ENCODE measurements at regions not wholly inside any gene's neighbourhood (a gene's known extent, or its start where the extent isn't known, plus 50 kb on each side); places are given as distances from the start of the nearest gene placed in this dataset.

DNA sequence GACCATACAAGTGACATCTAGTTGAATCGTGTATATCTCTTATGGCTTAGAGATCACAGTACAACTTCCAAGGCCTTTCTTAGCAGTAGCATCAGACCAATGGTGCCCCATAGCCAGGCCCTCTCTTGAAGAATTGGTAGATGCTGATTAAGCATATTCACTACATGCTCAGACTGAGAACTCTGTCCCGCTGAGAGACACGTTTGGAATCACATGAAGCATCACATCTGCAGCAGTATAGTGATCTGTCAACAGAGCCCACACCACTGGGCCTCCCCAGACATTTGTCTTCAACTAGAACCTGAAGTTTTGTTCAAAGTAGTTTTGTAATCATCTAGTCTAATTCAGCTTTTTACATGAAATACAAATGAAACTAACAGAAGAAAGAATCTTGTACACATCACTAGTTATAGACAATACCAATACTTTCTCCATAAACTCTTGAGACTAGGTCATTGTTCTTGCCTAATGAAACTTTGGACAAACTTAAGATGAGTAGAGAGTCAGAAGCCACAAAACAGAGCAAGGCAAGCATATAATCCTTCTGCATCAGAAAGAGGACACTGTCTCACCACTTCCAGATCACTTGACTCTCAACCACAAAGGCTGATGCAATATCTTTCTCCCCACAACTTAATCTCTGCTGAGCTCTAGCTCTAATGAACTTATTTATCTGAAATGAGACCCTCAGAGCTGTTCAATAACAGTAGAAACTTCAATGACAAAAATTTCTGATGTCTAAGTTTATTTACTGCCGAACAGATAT lies 182.7 kb downstream of the TBX18 start:
- H3K36me3 ChIP-seq (ENCODE audit: control insufficient read depth in 1 of 2, insufficient read depth in 2 of 2, low read depth in 1 of 2, low read length in 2 of 2) = no peaks in the 10 kb centered on the region
- peak overlapping the region in 1 of 2 experiments; percentile 44 for H2BK12ac ChIP-seq (ENCODE audit: low read length in 2 of 2)
- H3K23ac ChIP-seq (ENCODE audit: low read length in 2 of 2) = no peak overlapping the region
- no peak overlapping the region for H4K8ac ChIP-seq (ENCODE audit: low read length)
- WGBS = 78% methylated on average over 3 of the region's 4 CpGs
- H3K9ac ChIP-seq (ENCODE audit: low read length) = peak overlapping the region; percentile 75
- no peak overlapping the region for H4K91ac ChIP-seq (ENCODE audit: low read length)
- no peak overlapping the region for H3K14ac ChIP-seq (ENCODE audit: low read length in 2 of 2)
- no peaks in the 10 kb centered on the region for H3K9me3 ChIP-seq (ENCODE audit: control insufficient read depth, low read length)
- peak overlapping the region; percentile 66 to 78 for H3K4ac ChIP-seq (ENCODE audit: low read depth in 1 of 2, low read length in 2 of 2)
- peak overlapping the region in 1 of 2 experiments; percentile 77 for H3K18ac ChIP-seq (ENCODE audit: low read depth in 1 of 2, low read length in 2 of 2)
- H3K27ac ChIP-seq (ENCODE audit: low read length, poor library complexity, severe bottlenecking) = no peak overlapping the region
- no peak overlapping the region for H2AFZ ChIP-seq (ENCODE audit: low read depth, low read length)
- H2BK5ac ChIP-seq (ENCODE audit: low read depth, low read length, poor library complexity, severe bottlenecking) = no peak overlapping the region
- H2BK120ac ChIP-seq (ENCODE audit: low read depth, low read length) = peak overlapping the region; percentile 45
- H3K4me1 ChIP-seq (ENCODE audit: control insufficient read depth, insufficient read depth, low read depth, low read length) = peaks cover 1% of the 10 kb centered on the region
- no peak overlapping the region for H2AK5ac ChIP-seq (ENCODE audit: low read length, severe bottlenecking)
- H3K4me3 ChIP-seq (ENCODE audit: insufficient read depth in 1 of 2, low read depth in 1 of 2, low read length in 2 of 2) = no peak overlapping the region
- H3K27me3 ChIP-seq (ENCODE audit: control insufficient read depth in 1 of 2, insufficient read depth in 1 of 2, low read length in 2 of 2) = no peaks in the 10 kb centered on the region
- H3K79me1 ChIP-seq (replicated peaks; ENCODE audit: low read length, poor library complexity, severe bottlenecking) = no peaks in the 10 kb centered on the region
- H3K4me2 ChIP-seq (ENCODE audit: low read length, poor library complexity, severe bottlenecking) = no peak overlapping the region
- DNase-seq = peak; percentile 91
- no peak overlapping the region for H2BK15ac ChIP-seq (ENCODE audit: low read depth, poor library complexity, severe bottlenecking)

DNA sequence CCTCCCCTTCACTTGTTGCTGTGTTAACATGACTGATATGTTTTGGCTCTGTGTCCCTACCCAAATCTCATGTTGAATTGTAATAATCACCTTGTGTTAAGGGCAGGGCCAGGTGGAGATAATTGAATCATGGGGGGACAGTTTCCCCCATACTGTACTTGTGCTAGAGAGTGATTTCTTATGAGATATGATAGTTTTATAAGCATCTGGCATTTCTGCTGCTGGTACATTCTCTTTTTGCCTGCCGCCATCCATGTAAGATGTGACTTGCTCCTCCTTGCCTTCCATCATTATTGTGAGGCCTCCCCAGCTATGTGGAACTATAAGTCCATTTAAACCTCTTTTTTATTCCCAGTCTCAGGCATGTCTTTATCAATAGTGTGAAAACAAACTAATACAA lies 185.0 kb downstream of the TBX18 start:
- H3K9me3 ChIP-seq (ENCODE audit: control insufficient read depth, low read length) = no peaks in the 10 kb centered on the region

GRCh38 chr6:84576029-84576428 lies 188.4 kb downstream of the TBX18 start:
- Histone ChIP-seq H2AK5ac (ENCODE audit: low read length, severe bottlenecking) (no peak overlapping the region), H3K9me3 (ENCODE audit: control insufficient read depth, low read length) (no peaks in the 10 kb centered on the region), H3K18ac (ENCODE audit: low read depth in 1 of 2, low read length in 2 of 2) (no peak overlapping the region), H2BK12ac (ENCODE audit: low read length in 2 of 2) (no peak overlapping the region), H3K4me3 (ENCODE audit: insufficient read depth in 1 of 2, low read depth in 1 of 2, low read length in 2 of 2) (no peak overlapping the region), H3K14ac (ENCODE audit: low read length in 2 of 2) (no peak overlapping the region), H3K79me1 (replicated peaks; ENCODE audit: low read length, poor library complexity, severe bottlenecking) (no peaks in the 10 kb centered on the region), H3K4me1 (ENCODE audit: control insufficient read depth, insufficient read depth, low read depth, low read length) (no peaks in the 10 kb centered on the region), H2BK5ac (ENCODE audit: low read depth, low read length, poor library complexity, severe bottlenecking) (no peak overlapping the region), H3K36me3 (ENCODE audit: control insufficient read depth in 1 of 2, insufficient read depth in 2 of 2, low read depth in 1 of 2, low read length in 2 of 2) (no peaks in the 10 kb centered on the region), H3K9ac (ENCODE audit: low read length) (no peak overlapping the region), H4K91ac (ENCODE audit: low read length) (no peak overlapping the region), H4K8ac (ENCODE audit: low read length) (no peak overlapping the region), H3K23ac (ENCODE audit: low read length in 2 of 2) (no peak overlapping the region), H3K4ac (ENCODE audit: low read depth in 1 of 2, low read length in 2 of 2) (no peak overlapping the region), H3K27me3 (ENCODE audit: control insufficient read depth in 1 of 2, insufficient read depth in 1 of 2, low read length in 2 of 2) (no peaks in the 10 kb centered on the region), H2BK15ac (ENCODE audit: low read depth, poor library complexity, severe bottlenecking) (no peak overlapping the region), H2BK120ac (ENCODE audit: low read depth, low read length) (no peak overlapping the region), H2AFZ (ENCODE audit: low read depth, low read length) (no peak overlapping the region), H3K27ac (ENCODE audit: low read length, poor library complexity, severe bottlenecking) (no peak overlapping the region), H3K4me2 (ENCODE audit: low read length, poor library complexity, severe bottlenecking) (no peak overlapping the region)
- DNase-seq = no peak

More for the DNA sequence above, 185.0 kb downstream of the TBX18 start:
- no peak overlapping the region for H3K4ac ChIP-seq (ENCODE audit: low read depth in 1 of 2, low read length in 2 of 2)
- no peak overlapping the region for H2AK5ac ChIP-seq (ENCODE audit: low read length, severe bottlenecking)
- no peak overlapping the region for H2BK120ac ChIP-seq (ENCODE audit: low read depth, low read length)
- no peaks in the 10 kb centered on the region for H3K27me3 ChIP-seq (ENCODE audit: control insufficient read depth in 1 of 2, insufficient read depth in 1 of 2, low read length in 2 of 2)
- no peak overlapping the region for H3K27ac ChIP-seq (ENCODE audit: low read length, poor library complexity, severe bottlenecking)
- H3K18ac ChIP-seq (ENCODE audit: low read depth in 1 of 2, low read length in 2 of 2) = no peak overlapping the region
- H3K9ac ChIP-seq (ENCODE audit: low read length) = no peak overlapping the region
- H3K4me3 ChIP-seq (ENCODE audit: insufficient read depth in 1 of 2, low read depth in 1 of 2, low read length in 2 of 2) = no peak overlapping the region
- H3K23ac ChIP-seq (ENCODE audit: low read length in 2 of 2) = no peak overlapping the region
- no peak overlapping the region for H3K4me2 ChIP-seq (ENCODE audit: low read length, poor library complexity, severe bottlenecking)
- no peak overlapping the region for H3K14ac ChIP-seq (ENCODE audit: low read length in 2 of 2)
- peaks cover 1% of the 10 kb centered on the region for H3K4me1 ChIP-seq (ENCODE audit: control insufficient read depth, insufficient read depth, low read depth, low read length)
- H2AFZ ChIP-seq (ENCODE audit: low read depth, low read length) = no peak overlapping the region
- H2BK15ac ChIP-seq (ENCODE audit: low read depth, poor library complexity, severe bottlenecking) = no peak overlapping the region
- H3K79me1 ChIP-seq (replicated peaks; ENCODE audit: low read length, poor library complexity, severe bottlenecking) = no peaks in the 10 kb centered on the region
- DNase-seq = no peak
- H2BK12ac ChIP-seq (ENCODE audit: low read length in 2 of 2) = no peak overlapping the region
- H4K91ac ChIP-seq (ENCODE audit: low read length) = no peak overlapping the region
- H3K36me3 ChIP-seq (ENCODE audit: control insufficient read depth in 1 of 2, insufficient read depth in 2 of 2, low read depth in 1 of 2, low read length in 2 of 2) = no peaks in the 10 kb centered on the region
- WGBS = 0% methylated on average over 1 of the region's 1 CpG
- H4K8ac ChIP-seq (ENCODE audit: low read length) = no peak overlapping the region
- H2BK5ac ChIP-seq (ENCODE audit: low read depth, low read length, poor library complexity, severe bottlenecking) = no peak overlapping the region

GRCh38 chr6:84575264-84575663 lies 189.1 kb downstream of the TBX18 start:
- no peak overlapping the region for H4K91ac ChIP-seq (ENCODE audit: low read length)
- no peaks in the 10 kb centered on the region for H3K36me3 ChIP-seq (ENCODE audit: control insufficient read depth in 1 of 2, insufficient read depth in 2 of 2, low read depth in 1 of 2, low read length in 2 of 2)
- no peak overlapping the region for H2AK5ac ChIP-seq (ENCODE audit: low read length, severe bottlenecking)

More at GRCh38 chr6:84575264-84575663, 189.1 kb downstream of the TBX18 start:
- no peak overlapping the region for H3K4me3 ChIP-seq (ENCODE audit: insufficient read depth in 1 of 2, low read depth in 1 of 2, low read length in 2 of 2)
- H3K14ac ChIP-seq (ENCODE audit: low read length in 2 of 2) = no peak overlapping the region
- H3K9ac ChIP-seq (ENCODE audit: low read length) = no peak overlapping the region
- H3K79me1 ChIP-seq (replicated peaks; ENCODE audit: low read length, poor library complexity, severe bottlenecking) = no peaks in the 10 kb centered on the region
- WGBS = 4% methylated on average over 1 of the region's 1 CpG
- no peak overlapping the region for H3K4me2 ChIP-seq (ENCODE audit: low read length, poor library complexity, severe bottlenecking)
- no peaks in the 10 kb centered on the region for H3K4me1 ChIP-seq (ENCODE audit: control insufficient read depth, insufficient read depth, low read depth, low read length)
- DNase-seq = peak; percentile 78
- no peak overlapping the region for H3K18ac ChIP-seq (ENCODE audit: low read depth in 1 of 2, low read length in 2 of 2)
- H3K27me3 ChIP-seq (ENCODE audit: control insufficient read depth in 1 of 2, insufficient read depth in 1 of 2, low read length in 2 of 2) = no peaks in the 10 kb centered on the region
- no peak overlapping the region for H2BK15ac ChIP-seq (ENCODE audit: low read depth, poor library complexity, severe bottlenecking)
- H4K8ac ChIP-seq (ENCODE audit: low read length) = no peak overlapping the region
- H3K23ac ChIP-seq (ENCODE audit: low read length in 2 of 2) = no peak overlapping the region
- H2BK12ac ChIP-seq (ENCODE audit: low read length in 2 of 2) = no peak overlapping the region
- no peak overlapping the region for H2AFZ ChIP-seq (ENCODE audit: low read depth, low read length)
- H2BK120ac ChIP-seq (ENCODE audit: low read depth, low read length) = no peak overlapping the region
- no peak overlapping the region for H2BK5ac ChIP-seq (ENCODE audit: low read depth, low read length, poor library complexity, severe bottlenecking)
- no peak overlapping the region for H3K27ac ChIP-seq (ENCODE audit: low read length, poor library complexity, severe bottlenecking)
- no peak overlapping the region for H3K4ac ChIP-seq (ENCODE audit: low read depth in 1 of 2, low read length in 2 of 2)
- H3K9me3 ChIP-seq (ENCODE audit: control insufficient read depth, low read length) = peaks cover 3% of the 10 kb centered on the region
